NCI-H146 treated with DMSO at 0.1 percent for 48 hours (cell line): ENCODE measurements at regions not wholly inside any gene's neighbourhood (a gene's known extent, or its start where the extent isn't known, plus 50 kb on each side); places are given as distances from the start of the nearest gene placed in this dataset.
"Not testable (repeated sequence)": the region's sequence is repeated elsewhere in the genome, so short reads cannot be mapped to it uniquely, and the experiment has no call there.

Source experiments
- DNase-seq: peaks from one replicate; lab custom pipeline; 2025; ENCODE audit not compliant: unreplicated experiment; lab: John Stamatoyannopoulos, UW

DNA sequence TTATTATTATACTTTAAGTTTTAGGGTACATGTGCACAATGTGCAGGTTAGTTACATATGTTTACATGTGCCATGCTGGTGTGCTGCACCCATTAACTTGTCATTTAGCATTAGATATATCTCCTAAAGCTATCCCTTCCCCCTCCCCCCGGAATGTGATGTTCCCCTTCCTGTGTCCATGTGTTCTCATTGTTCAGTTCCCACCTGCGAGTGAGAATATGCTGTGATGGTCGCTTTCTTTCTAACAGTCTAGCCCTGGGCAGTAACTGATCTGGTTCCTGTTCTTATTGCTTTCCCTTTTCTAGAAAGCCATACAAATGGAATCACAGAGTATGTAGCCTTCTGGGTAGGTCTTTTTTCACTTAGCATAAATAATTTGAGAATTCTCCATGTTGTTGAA lies 311.1 kb upstream of the CNTNAP2 start:
- DNase-seq = not testable (repeated sequence)

DNA sequence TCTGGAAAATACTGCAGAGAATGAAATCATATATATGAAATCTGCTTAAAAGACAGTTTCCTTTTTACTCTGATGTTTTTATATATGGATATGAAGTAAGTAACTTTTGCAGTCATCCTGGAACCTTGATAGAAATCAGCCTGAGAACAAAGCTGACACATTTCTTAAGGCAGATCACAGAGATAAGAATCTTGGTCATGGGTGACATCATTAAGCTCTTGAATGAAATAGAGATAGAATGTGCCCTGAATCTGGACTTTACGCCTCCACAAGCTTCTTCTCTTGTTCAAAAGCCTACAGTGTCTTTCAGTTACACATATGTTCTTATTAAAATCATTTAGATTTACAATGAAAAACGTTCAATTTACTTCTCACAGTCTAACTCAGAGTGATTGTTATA lies 319.1 kb upstream of the CNTNAP2 start:
- DNase-seq = no peak

DNA sequence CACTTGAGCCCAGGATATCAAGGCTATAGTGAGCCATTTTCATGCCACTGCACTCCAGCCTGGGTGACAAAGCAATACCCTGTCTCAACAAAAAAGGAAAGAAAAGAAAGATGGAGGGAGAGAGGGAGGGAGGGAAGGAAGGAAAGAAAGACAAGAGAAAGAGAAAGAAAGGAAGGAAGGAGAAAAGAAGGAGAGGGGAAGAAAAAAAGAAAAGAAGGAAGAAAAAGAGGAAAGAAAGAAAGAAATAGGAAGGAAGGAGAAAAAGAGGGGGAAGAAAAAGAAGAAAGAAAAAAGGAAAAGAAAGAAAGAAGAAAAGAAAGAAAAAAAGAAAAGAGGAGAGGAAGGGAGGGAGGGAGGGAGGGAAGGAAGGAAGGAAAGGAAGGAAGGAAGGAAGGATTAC lies 321.5 kb upstream of the CNTNAP2 start:
- DNase-seq = no peak

DNA sequence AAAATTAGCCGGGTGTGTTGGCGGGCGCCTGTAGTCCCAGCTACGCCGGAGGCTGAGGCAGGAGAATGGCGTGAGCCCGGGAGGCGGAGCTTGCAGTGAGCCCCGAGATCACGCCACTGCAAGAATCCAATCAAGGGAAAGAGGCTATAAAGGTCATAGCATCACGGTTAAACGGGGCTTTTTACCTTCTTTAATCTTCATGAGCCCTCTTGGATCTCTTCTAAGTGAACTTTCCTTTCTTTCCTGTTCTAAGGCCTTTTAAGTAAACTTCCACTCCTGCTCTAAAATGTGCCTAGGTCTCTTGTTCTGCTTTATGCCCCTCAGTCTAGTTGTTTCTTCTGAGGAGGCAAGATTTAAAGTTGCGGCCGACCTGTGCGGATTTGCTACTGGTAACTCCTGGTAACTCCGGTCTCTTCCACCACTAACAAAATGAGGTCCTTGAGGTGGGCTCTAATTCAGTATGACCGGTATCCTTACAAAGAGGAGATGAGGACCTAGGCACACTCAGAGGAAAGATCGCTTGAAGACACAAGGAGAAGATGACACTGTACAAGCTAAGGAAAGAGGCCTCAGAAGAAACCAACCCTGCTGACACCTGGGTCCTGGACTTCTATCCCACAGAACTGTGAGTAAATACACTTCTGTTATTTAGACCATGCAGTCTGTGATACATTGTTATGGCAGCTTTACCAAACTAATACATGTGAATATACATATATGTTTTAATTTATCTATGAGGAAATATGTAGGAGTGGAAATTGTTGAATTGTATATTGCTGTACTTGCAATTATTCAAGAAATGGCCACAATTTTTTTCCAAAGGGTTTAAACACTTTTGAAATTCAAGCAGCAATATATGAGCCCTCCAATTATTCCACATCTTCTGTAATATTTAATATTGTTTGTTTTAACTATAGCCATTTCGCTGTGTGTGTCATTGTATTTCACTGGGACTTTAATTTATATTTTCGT lies 331.5 kb upstream of the CNTNAP2 start:
- no peak for DNase-seq

DNA sequence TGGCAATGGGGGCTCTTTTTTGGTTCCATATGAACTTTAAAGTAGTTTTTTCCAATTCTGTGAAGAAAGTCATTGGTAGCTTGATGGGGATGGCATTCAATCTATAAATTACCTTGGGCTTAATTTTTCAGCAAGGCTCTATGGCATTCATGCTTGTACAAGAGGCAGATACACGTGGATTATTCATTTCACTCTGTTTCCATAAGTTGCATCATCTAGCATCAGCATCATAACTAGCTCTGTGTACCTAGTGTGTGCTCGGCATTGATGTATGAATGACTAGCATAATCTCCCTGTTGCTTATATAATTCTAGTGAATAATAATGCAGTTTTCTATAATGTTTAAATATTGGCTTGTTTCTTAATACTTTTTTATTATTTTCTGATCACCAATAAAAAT lies 335.2 kb upstream of the CNTNAP2 start:
- not testable (repeated sequence) for DNase-seq

DNA sequence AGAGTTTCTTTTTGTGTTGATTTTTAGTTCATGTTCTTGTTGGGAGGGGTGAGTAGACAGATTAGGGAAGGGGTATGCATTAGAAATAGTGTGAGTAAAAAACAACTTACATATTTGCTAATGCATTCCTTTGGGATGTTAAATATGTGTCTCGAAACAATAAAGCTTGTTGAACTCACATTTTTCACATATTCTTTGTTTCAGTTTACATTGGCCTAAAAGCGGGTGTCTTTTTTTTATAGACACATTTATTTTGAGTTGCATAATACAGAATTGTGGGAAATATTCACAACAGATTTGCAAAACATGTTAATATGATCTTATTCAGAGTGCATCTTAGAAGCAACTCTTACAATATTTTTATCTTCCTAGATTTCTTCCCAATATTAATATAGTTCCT lies 337.5 kb upstream of the CNTNAP2 start:
- DNase-seq = no peak

DNA sequence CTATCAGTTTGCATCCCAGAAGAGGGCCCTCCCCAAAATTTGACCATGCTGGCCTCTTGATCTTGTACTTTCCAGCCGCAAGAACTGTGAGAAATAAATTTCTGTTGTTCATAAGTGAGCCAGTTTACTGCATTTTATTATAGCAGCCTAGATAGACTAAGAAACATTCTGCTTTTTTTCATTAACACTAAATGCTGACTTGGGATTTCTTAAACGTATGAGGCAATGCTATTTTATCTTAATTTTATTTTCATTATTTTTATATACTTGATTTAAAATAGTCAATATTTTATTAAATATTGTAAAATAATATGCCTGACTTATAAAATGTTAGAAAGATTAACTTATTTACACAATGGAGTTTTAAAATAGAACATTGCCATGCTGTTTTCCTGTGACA lies 341.8 kb upstream of the CNTNAP2 start:
- no peak for DNase-seq

DNA sequence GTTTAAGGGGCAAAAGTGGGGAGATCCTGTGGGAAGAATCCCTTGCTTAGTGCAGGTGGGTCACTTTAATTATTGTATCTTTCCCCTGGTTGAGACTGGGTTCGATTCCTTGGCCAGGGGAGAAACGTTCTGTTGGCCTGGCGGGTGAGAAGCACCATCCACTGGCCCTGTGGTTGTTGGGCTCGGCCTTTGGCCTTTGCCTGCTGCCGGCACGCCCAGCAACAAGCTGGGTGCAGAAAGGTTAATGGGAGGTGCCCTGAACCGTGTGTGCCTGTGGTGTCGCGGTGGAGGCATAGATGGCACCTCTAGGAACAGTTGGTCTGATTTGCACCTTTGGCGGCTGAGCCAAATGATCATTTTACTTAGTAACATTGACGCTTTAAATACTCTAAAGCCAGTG lies 363.6 kb upstream of the CNTNAP2 start:
- DNase-seq = no peak

DNA sequence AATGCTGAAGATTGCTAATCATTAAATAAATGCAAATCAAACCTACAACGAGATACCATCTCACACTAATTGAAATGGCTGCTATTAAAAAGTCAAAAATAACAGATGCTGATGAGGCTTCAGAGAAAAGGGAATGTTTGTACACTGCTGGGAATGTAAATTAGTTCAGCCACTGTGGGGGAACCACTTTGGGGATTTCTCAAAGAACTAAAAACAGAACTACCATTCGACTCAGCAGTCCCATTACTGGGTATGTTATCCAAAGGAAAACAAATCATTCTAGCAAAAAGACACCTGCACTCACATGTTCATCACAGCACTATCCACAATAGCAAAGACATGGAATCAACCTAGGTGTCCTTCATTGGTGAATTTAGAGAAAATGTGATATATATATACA lies 379.0 kb upstream of the CNTNAP2 start:
- no peak for DNase-seq

DNA sequence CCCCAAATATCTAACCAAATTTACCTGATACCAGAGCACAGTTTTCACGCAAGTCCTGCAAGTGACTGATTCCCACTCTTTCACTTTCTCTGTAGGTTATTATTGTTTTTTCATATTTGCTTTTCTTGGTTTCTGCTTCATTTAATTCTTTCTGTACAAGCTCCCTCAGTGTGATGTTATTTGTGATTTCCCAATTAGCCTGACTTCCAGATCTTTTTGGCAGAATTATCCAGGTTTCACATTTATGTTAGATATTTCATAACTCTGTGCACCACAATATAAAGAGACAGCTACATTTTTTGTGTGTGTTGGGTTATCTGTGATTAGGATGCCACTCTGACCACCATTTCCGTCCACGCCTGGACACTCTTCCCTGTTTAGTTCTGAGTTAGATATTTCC lies 381.5 kb upstream of the CNTNAP2 start:
- DNase-seq = no peak

DNA sequence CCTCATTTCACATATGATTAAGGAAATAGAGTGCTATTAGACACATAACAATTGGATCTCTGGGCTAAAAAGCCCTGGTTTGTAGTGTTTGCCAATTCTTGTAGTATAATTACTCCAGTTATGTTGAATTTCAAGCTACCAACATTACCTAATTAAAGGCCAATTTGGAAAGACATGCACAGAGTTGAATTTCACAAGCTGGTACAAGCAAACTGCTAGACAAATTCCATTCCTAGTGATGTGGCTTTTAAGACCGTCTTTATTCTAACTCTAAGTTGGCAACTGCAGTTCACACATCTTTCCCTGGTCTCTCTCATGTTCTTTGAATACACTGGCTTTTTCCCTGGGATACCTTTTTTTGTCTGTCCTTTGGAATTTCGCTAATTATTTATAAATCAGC lies 384.1 kb upstream of the CNTNAP2 start:
- DNase-seq = no peak

DNA sequence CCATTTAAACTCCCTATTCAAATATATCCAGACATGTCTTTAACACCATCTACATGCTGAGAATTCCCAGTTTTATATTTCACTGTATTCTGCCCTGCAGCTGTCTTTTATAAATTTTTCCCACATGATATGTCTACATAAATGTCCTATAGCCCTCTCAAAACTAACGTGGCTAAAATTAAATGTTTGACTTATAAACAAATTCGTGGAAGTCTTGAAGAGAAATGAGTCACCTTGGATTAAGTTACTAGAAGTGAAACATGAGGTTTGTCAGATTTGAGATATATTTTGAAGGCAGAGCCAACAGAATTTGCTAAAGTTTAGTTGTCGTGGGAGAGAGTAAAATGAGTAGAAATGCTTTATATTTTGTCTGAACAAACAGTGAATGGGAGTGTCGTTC lies 386.9 kb upstream of the CNTNAP2 start:
- DNase-seq = no peak

DNA sequence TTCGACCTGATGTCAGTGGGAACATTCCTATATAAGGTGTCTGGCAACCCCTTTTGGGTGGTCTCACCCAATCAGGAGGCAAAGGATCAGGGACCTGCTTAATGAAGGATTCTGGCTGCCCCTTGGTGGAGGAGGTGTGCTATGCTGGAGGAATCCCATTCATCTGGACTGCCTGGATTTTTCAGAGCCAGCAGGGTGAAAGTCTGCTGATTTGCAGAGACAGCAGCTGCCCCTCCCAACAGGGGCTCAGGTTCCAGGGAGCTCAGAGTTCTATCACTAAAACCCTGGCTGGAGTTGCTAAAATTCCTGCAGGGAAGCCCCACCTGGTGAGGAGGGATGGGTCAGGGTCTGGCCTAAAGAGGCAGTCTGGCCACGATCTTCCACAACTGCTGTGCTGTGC lies 398.5 kb upstream of the CNTNAP2 start:
- DNase-seq = no peak

DNA sequence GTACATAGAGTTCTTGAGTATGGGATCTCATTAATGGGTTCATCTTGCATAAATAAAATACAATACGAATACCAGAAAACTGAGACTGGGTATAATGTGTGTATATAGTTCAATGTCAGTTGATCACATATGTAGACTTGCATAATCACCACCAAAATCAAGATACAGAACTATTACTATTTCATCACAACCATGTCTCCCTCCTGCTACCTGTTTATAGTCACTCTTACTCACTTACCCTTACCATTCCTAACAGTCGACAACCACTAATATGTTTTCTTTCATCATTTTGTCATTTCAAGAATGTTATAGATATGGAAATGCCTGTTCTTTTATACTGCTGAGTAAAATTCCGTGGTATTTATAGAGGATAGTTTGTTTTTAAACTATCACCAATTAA lies 416.1 kb upstream of the CNTNAP2 start:
- no peak for DNase-seq

DNA sequence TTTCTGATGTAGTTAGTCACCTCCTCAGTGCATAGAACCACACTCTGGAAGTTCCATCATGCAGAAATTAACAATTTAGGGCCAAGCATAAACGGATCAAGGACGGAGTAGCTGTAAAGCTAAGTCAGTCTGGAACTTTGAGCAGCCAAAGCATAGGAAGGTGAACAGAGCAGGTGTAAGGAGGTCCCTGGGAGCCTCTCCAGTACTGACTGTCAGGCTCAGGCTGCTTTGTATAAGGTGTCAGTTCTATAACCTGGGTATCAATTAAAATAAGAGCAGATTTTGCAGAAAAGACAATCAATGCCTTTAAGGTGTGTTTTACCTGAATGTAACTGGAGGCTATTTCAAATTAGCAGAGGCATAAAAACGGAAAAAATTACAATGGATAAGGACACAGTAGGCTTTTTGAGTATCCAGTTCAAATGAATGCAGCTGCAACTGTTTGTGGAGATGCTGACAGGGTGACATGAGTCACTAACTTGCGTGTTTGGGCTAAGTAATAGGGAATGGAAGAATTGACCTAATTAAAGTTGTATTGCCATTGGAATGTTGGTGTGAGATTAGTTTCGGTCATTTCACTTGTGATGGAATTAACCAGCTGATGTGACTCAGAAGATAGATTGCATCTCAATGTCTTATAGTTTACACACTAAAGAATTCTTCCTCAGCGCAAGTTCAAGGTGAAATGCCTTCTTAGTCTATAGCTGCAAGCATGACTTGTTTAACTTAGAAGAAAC lies 417.9 kb upstream of the CNTNAP2 start:
- DNase-seq = peak; percentile 32

DNA sequence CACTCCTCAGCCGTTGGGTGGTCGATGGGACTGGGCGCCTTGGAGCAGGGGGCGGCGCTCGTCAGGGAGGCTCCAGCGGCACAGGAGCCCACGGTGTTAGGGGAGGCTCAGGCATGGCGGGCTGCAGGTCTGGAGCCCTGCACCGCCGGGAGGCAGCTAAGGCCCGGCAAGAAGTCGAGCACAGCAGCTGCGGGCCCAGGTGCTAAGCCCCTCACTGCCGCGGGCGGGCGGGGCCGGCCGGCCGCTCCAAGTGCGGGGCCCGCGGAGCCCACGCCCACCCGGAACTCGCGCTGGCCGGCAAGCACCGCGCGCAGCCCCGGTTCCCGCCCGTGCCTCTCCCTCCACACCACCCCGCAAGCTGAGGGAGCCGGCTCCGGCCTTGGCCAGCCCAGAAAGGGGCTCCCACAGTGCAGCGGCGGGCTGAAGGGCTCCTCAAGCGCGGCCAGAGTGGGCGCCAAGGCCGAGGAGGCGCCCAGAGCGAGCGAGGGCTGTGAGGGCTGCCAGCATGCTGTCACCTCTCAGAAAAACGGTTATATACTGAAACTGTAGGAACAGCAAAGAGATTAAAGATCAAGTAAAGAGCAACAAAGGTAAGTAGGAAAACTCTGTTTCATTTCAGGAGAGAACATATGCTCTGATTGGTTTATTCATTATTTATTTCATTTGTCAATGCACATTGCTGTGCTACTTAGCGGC lies 419.0 kb upstream of the CNTNAP2 start:
- DNase-seq = not testable (repeated sequence)

DNA sequence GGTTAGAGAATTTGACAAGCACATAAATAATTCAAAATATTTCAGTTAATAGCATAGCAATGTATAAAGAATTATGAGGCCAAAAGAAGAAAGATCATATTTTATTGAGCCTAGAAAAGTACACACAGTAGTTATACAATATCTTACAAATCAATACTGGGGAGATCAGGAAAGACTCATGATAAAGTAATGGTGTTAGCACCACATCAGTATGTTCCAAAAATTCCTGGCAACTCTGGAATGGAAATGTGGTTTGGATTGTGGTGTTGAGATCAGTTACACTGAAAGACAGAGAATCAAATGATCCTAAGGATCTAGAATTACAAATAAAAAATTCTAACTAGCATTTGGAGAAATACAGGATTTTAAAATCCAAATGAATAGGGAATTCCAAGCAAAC lies 420.5 kb upstream of the CNTNAP2 start:
- no peak for DNase-seq

DNA sequence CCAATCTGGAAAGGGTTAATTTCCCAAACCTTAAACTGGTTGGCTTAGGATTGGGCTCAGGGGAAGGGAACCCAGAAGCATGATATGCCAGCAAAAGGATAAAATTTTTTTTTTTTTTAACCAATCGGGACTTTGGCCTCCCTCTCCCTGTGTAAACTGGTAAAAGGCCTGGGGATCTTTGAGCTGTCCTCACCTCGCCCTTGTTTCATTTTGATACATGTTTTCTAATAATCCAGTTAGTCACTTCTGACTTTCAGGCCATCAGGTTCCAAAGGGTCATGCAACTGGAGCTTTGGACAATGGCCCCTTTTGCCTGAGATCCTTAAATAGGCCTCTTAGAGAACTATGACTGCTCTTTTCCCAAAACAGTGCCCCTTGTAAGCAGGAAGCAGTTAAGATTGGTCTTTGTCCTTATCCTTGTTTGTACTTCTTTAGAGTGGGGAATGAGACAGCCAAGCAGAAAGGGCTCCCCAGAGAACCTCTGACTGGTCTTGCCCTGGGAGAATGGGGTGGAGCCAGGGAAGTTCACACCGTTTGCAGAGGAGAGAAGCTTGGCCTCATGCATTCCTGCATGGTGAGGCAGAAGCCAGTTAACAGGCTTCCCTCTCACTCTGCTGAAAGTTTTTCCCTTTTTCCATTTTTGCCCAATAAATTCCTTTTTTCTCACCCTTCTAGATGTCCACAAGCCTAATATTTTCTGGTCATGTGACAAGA lies 424.2 kb upstream of the CNTNAP2 start:
- DNase-seq = no peak

DNA sequence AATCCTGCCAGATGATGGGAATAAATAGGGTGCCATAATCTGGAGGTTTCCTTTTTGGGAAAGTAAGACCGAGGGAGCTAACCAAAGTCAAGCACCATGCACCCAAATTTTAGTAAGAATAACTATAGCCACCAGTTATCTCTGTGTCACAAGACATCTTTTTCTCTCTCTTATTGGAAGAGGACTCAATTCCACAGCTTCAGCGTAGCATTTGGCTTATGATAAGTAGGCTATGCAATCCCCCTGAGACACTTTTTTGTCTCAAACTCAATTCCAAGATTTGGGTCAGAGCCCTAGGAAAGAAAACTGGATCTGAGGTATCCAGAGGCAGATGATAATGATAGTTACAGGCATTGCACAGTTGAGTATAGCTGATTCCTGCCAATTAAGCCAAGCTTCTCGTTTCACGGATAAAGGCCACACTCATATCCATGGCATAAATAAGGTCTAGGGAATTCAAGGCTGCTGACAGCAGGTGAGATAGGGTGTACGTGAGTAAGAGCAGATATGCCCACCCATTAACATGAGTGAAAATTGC lies 425.2 kb upstream of the CNTNAP2 start:
- DNase-seq = no peak

DNA sequence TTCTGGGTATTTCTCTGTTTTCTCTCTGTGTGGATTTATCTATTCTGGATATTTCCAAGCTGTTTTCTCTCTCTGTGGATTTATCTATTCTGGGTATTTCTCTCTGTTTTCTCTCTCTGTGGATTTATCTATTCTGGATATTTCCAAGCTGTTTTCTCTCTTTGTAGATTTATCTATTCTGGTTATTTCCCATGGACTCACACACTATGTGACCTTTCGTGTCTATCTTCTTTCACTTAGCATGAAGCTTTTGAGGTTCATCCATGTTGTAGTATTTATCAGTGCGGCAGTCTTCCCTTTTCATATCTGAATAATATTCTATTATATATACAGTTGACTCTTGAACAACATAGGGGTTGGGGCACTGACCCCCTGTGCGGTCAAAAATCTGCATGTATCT lies 435.0 kb upstream of the CNTNAP2 start:
- DNase-seq = no peak

DNA sequence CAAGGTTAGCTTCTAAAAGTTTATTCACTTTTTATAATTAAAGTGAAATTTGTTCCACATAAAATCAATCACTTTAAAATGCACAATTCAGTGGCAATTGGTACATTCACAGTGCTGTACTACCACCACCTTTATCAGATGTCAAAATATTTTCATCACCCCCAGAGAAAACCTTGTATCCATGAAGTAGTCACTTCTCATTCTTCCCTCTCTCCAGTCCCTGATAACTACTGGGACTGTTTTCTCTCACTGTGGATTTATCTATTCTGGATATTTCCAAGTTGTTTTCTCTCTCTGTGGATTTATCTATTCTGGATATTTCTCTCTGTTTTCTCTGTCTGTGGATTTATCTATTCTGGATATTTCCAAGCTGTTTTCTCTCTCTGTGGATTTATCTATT lies 435.4 kb upstream of the CNTNAP2 start:
- no peak for DNase-seq
